Endothelial cell of umbilical vein (primary cell): ENCODE measurements at regions not wholly inside any gene's neighbourhood (a gene's known extent, or its start where the extent isn't known, plus 50 kb on each side); places are given as distances from the start of the nearest gene placed in this dataset.

Experiments
- BruUV-seq: library from RNA; stranded (reverse); fragments of 400-500 nt; replicated peaks from 2 replicates; lab custom pipeline; 2021; lab: Mats Ljungman, UMichigan
- CTCF ChIA-PET: fragments of 300-600, 350-600 bp; sonication (Branson Sonifier 250); formaldehyde crosslinking; loops from one replicate; lab custom pipeline; 2021; ENCODE audit warnings: antibody characterized with exemption, inconsistent platforms; lab: Charles Lee
- POLR2A ChIA-PET: fragments of 300-600, 350-600 bp; sonication (Branson Sonifier 250); formaldehyde crosslinking; loops from one replicate; lab custom pipeline; 2021; ENCODE audit warnings: antibody characterized with exemption, inconsistent platforms; lab: Charles Lee
- DNase-seq: peaks from one replicate; pipeline ENCODE4 v3.0.0-alpha.2; 2011; ENCODE audit warnings: low read depth, low spot score
- FAIRE-seq: peaks from 2 replicates; lab custom pipeline; 2011; peaks lifted over from hg19 to GRCh38; lab: Jason Lieb, UNC
- H2AFZ ChIP-seq: 2 replicates; pipeline ENCODE4 v1.6.0; 2012; ENCODE audit warnings: low read depth, low read length, control low read depth, inconsistent platforms
- H3K27ac ChIP-seq: 2 replicates; pipeline ENCODE4 v1.5.1; 2011; ENCODE audit warnings: low read depth, mild to moderate bottlenecking, control low read depth, low read length, moderate library complexity; ENCODE audit not compliant: insufficient read depth
- H3K27me3 ChIP-seq, 2 experiments: 2 replicates each; pipeline versions ENCODE4 v1.6.0 to v1.6.1; 2011; ENCODE audit warnings: low read length in 2 of 2, mixed read lengths in 1 of 2; ENCODE audit not compliant: control insufficient read depth in 2 of 2, insufficient read depth in 2 of 2
- H3K36me3 ChIP-seq, 2 experiments: 2 replicates in 1 of 2; 3 replicates in 1 of 2; pipeline ENCODE4 v1.5.1; 2011; ENCODE audit warnings: low read length in 2 of 2, mild to moderate bottlenecking in 1 of 2, moderate library complexity in 1 of 2; ENCODE audit not compliant: control insufficient read depth in 2 of 2, insufficient read depth in 2 of 2; ENCODE audit errors: extremely low read depth in 1 of 2
- H3K4me1 ChIP-seq: 3 replicates; pipeline ENCODE4 v1.5.1; 2011; ENCODE audit warnings: mild to moderate bottlenecking, low read length; ENCODE audit not compliant: control insufficient read depth, insufficient read depth; ENCODE audit errors: extremely low read depth
- H3K4me2 ChIP-seq: 2 replicates; pipeline ENCODE4 v1.6.1; 2011; ENCODE audit warnings: low read length, control low read depth, mixed read lengths; ENCODE audit not compliant: insufficient read depth
- H3K4me3 ChIP-seq, 3 experiments: fragments of 200-600 bp in 1 of 3; sonication (generic), shearing (Covaris generic) in 1 of 3; replicated peaks in 1 of 3; 2 replicates each; pipeline ENCODE4 v1.5.1; 2011 to 2016; ENCODE audit warnings: control low read depth in 3 of 3, low read length in 3 of 3, mild to moderate bottlenecking in 2 of 3, inconsistent platforms in 1 of 3, low read depth in 1 of 3, moderate library complexity in 1 of 3; ENCODE audit not compliant: insufficient read depth in 1 of 3
- H3K79me2 ChIP-seq: 2 replicates; pipeline ENCODE4 v1.6.0; 2012; ENCODE audit warnings: low read length, inconsistent platforms; ENCODE audit not compliant: control insufficient read depth, insufficient read depth
- H3K9ac ChIP-seq: replicated peaks from 2 replicates; pipeline ENCODE3; 2011; ENCODE audit warnings: low read length, control low read depth; ENCODE audit not compliant: insufficient read depth; ENCODE audit errors: extremely low read depth
- H3K9me1 ChIP-seq: replicated peaks from 3 replicates; pipeline ENCODE4 v1.6.0; 2011; ENCODE audit warnings: mild to moderate bottlenecking, low read length; ENCODE audit not compliant: control insufficient read depth, insufficient read depth; ENCODE audit errors: extremely low read depth
- H3K9me3 ChIP-seq: replicated peaks from 2 replicates; pipeline ENCODE4 v1.5.1; 2012; ENCODE audit warnings: low read length, inconsistent platforms; ENCODE audit not compliant: control insufficient read depth, insufficient read depth
- H4K20me1 ChIP-seq: replicated peaks from 2 replicates; pipeline ENCODE3; 2011; ENCODE audit warnings: mild to moderate bottlenecking, low read length; ENCODE audit not compliant: control insufficient read depth, insufficient read depth; ENCODE audit errors: extremely low read depth
- EZH2 ChIP-seq: IDR thresholded peaks from 2 replicates; pipeline ENCODE4 v1.6.1; 2012; ENCODE audit warnings: borderline replicate concordance, low read depth, mild to moderate bottlenecking, moderate library complexity, low read length, inconsistent platforms; ENCODE audit not compliant: severe bottlenecking
- FOS ChIP-seq: IDR thresholded peaks from 2 replicates; pipeline ENCODE4 v1.6.1; 2011; ENCODE audit warnings: mild to moderate bottlenecking, low read length, moderate library complexity, borderline replicate concordance; ENCODE audit not compliant: insufficient read depth
- GATA2 ChIP-seq: IDR thresholded peaks from 2 replicates; pipeline ENCODE4 v1.7.0; 2011; ENCODE audit warnings: low read depth, mild to moderate bottlenecking, moderate library complexity, mixed read lengths, low read length; ENCODE audit not compliant: insufficient read length, insufficient read depth
- JUN ChIP-seq: IDR thresholded peaks from 2 replicates; pipeline ENCODE4 v1.6.1; 2011; ENCODE audit warnings: borderline replicate concordance, low read depth; ENCODE audit not compliant: insufficient read length, insufficient read depth
- MYC ChIP-seq: IDR thresholded peaks from one replicate; pipeline ENCODE4 v1.6.1; 2011; ENCODE audit warnings: mild to moderate bottlenecking, low read depth, low read length
- POLR2A ChIP-seq: IDR thresholded peaks from 2 replicates; pipeline ENCODE4 v1.6.1; 2012; ENCODE audit warnings: low read depth, mild to moderate bottlenecking, control low read depth, low read length
- POLR2AphosphoS5 ChIP-seq: IDR thresholded peaks from 2 replicates; pipeline ENCODE4 v1.6.1; 2012; ENCODE audit warnings: low read depth, mild to moderate bottlenecking, control low read depth, low read length, moderate library complexity; ENCODE audit not compliant: insufficient read depth
- dilution Hi-C: fragments of 300-500 bp; cut with MboI; formaldehyde crosslinking; loops from one replicate; pipeline ENCODE4 v1.15.0; 2019; ENCODE audit warnings: low sequenced_read_pairs; ENCODE audit not compliant: extremely low pct_ligation_motif_present
- intact Hi-C: fragments of 100-400 bp; cut with micrococcal nuclease; formaldehyde crosslinking; loops from one replicate; pipeline ENCODE4 v1.10.0; 2022
- TF ChIP-seq, protein P1 (sequence below), 2 donors: IDR thresholded peaks; 1 replicate in 1 of 2; 2 replicates in 1 of 2; pipeline ENCODE4 v1.5.1; 2011; ENCODE audit warnings: low read length in 2 of 2, mild to moderate bottlenecking in 2 of 2, moderate library complexity in 2 of 2, control low read depth in 1 of 2, inconsistent platforms in 1 of 2, low read depth in 1 of 2; ENCODE audit not compliant: insufficient read depth in 1 of 2; ENCODE audit errors: extremely low read depth in 1 of 2
- TF ChIP-seq, protein P2 (sequence below): IDR thresholded peaks from 2 replicates; pipeline ENCODE4 v1.6.1; 2011; ENCODE audit not compliant: insufficient read depth, insufficient read length

DNA sequence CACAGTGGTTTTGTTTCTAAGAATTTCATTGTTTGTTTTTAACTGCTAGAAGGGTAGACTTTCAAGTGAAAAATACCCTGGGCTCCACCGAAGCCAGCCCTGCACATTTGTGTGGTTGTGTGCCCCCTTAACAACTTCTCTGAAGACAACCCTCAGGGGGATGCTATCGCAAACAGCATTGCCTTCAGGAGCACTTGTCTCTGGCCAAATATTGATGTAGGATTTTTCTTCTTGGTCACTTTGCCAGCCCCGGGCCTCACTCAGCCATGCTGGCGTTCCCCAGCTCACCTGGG, 69.2 kb upstream of the SERP2 start:
- Histone ChIP-seq H3K36me3 (no peaks in the 10 kb centered on the region), H3K27me3 (no peaks in the 10 kb centered on the region), H3K9ac (no peak overlapping the region), H3K9me3 (no peaks in the 10 kb centered on the region), H4K20me1 (no peaks in the 10 kb centered on the region), H3K4me3 (no peak overlapping the region), H3K4me1 (peaks cover 30% of the 10 kb centered on the region), H3K79me2 (no peaks in the 10 kb centered on the region), H3K27ac (no peak overlapping the region), H3K9me1 (no peaks in the 10 kb centered on the region), H2AFZ (no peak overlapping the region), H3K4me2 (no peak overlapping the region)
- dilution Hi-C loops (no loop called here), intact Hi-C loops (no loop called here)
- DNase-seq (no peak), FAIRE-seq (no peak)
- no TSS peak for BruUV-seq
- ChIA-PET CTCF (interaction anchor here (2.6 kb wide), 1 partner anchor 133 kb away, joined by 10 read pairs; no protein-coding TSS in a partner anchor), POLR2A (no interaction called here)
- TF ChIP-seq EZH2 (no peak), POLR2A (no peak), MYC (no peak), GATA2 (no peak), JUN (no peak), FOS (no peak), POLR2AphosphoS5 (no peak)
- TF ChIP-seq, protein P1, sequence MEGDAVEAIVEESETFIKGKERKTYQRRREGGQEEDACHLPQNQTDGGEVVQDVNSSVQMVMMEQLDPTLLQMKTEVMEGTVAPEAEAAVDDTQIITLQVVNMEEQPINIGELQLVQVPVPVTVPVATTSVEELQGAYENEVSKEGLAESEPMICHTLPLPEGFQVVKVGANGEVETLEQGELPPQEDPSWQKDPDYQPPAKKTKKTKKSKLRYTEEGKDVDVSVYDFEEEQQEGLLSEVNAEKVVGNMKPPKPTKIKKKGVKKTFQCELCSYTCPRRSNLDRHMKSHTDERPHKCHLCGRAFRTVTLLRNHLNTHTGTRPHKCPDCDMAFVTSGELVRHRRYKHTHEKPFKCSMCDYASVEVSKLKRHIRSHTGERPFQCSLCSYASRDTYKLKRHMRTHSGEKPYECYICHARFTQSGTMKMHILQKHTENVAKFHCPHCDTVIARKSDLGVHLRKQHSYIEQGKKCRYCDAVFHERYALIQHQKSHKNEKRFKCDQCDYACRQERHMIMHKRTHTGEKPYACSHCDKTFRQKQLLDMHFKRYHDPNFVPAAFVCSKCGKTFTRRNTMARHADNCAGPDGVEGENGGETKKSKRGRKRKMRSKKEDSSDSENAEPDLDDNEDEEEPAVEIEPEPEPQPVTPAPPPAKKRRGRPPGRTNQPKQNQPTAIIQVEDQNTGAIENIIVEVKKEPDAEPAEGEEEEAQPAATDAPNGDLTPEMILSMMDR (IDR thresholded peaks at IDR 0.05; ENCODE audit: extremely low read depth in 1 of 2, insufficient read depth in 1 of 2, low read depth in 1 of 2, low read length in 2 of 2), result no peak
- TF ChIP-seq, protein P2, sequence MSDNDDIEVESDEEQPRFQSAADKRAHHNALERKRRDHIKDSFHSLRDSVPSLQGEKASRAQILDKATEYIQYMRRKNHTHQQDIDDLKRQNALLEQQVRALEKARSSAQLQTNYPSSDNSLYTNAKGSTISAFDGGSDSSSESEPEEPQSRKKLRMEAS, result no peak
